GM12864 (cell line): ENCODE measurements at regions not wholly inside any gene's neighbourhood (a gene's known extent, or its start where the extent isn't known, plus 50 kb on each side); places are given as distances from the start of the nearest gene placed in this dataset.

Experiments used
- DNase-seq: peaks from one replicate; pipeline ENCODE4 v3.0.0-alpha.2; 2011; ENCODE audit warnings: low read depth
- H3K4me3 ChIP-seq: 2 replicates; pipeline ENCODE4 v1.5.1; 2011; ENCODE audit warnings: mild to moderate bottlenecking, low read depth, low read length, control low read depth
- CTCF ChIP-seq: IDR thresholded peaks from 2 replicates; pipeline ENCODE4 v1.5.1; 2011; ENCODE audit warnings: low read depth, mild to moderate bottlenecking, moderate library complexity, low read length, control low read depth, inconsistent platforms; ENCODE audit errors: missing control alignments

- TF ChIP-seq CTCF = no peak
- no peak for DNase-seq
- H3K4me3 ChIP-seq = no peak overlapping the region
Observed at GRCh38 chr5:93156566-93156965, 424.5 kb downstream of the NR2F1-AS1 start.

DNA sequence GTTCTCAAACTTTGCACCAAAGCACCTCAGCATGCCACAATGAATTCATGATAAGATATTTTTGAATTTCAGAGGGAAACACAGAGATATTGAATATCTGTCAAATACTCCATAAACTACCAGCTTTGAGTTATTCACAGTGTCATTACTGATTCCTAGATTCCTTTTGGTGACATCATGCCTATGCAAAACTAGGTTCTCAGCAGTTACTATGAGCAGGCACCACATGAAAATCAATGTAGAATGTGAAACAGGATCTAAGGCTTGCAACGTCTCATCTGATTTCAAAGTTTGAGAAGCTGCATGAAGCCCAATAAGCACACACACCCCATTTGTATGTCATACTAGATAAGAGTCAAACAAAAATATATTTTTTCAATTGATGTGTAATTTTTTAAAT, 426.5 kb downstream of the NR2F1-AS1 start:
- H3K4me3 ChIP-seq = no peak overlapping the region
- TF ChIP-seq CTCF = no peak
- no peak for DNase-seq

DNA sequence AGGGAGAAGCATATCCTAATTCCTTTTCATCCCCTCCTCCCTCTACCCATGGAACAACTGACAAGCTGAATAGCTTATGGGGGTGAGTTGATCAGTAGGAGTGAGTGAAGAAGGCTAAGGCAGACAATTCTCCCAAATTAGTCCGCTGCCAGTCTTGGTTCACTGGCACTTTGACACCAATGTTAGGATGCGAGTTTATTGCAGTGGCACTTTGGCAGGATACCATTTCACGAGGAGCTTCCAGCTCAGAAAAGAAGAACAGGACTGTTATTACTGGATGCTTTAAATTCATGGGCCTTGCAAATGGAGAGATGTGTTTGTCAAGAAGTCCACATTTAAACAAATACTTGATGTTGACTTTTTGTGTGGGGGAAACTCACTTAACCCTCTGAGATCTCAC, 427.6 kb downstream of the NR2F1-AS1 start:
- H3K4me3 ChIP-seq = no peak overlapping the region
- no peak for DNase-seq
- TF ChIP-seq CTCF = no peak

DNA sequence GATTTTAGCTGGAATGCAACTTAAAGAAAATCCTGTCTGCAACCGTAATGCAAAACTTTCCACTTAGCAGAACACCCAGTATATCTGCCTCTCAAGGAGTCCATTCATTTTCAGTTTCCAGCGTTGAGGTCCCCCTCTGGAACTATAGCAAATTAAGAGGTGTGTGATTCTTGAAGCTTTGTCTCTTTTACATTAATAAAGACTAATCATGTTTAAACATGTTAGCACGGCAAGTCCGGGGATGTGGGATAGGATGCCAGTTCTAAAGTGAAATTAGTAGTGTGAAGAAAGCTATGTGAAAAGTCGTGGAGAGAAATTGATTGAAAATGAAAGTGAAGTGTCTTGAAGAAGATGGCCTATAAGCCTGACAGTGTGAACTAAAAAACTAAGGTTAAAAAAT, 429.1 kb downstream of the NR2F1-AS1 start:
- TF ChIP-seq CTCF = no peak
- no peak for DNase-seq
- no peak overlapping the region for H3K4me3 ChIP-seq

DNA sequence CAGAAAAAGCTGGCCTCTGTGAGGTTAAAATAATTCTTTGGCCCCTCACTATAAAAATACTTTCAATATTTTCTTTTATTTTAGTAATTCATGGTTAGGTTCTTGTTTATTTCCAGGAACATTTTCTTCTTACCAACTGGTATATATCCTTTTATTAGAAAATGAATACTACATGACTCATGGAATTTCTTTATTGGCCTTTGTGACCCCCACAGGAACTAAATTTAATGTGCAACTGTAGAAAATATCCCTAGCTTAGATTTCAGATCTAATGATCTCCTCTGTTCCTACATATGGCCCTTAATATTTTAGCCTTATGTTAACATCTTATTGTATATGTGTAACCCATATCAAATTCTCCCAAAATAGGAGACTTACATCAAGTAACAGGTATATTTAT, 429.9 kb downstream of the NR2F1-AS1 start:
- DNase-seq = no peak
- no peak overlapping the region for H3K4me3 ChIP-seq
- TF ChIP-seq CTCF = no peak

DNA sequence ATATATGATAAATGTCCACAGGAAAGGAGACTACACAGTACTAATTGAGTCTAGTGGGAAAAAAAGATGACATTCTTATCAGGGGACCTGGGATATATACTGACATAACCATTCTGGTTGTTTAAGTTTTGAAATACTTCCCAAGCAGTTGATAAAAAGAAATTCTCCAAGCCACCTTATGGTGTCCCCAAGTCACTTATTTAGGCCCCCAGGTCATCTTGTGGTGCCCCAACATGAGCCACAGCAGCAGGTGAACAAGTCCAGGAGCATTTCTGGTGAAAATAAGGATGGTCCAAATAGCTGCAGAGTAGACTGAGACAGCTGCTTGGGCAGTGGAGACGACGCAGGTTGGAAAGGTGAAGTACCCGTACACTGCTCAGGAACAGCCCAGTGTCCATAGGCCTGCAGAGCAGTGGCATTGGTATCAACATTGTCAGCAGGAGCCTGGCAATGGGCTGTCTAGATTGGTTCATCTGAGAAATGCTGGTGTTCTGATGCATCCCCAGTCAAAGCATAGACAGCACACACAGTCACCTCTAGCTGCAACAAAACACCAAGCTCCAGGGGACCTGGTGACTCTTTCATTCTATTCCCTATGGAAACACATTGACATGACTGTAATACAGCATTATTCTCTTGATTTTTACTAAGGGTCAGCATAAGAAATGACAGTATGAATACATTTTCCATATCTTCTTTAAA, 430.6 kb downstream of the NR2F1-AS1 start:
- no peak overlapping the region for H3K4me3 ChIP-seq
- TF ChIP-seq CTCF = no peak
- no peak for DNase-seq

DNA sequence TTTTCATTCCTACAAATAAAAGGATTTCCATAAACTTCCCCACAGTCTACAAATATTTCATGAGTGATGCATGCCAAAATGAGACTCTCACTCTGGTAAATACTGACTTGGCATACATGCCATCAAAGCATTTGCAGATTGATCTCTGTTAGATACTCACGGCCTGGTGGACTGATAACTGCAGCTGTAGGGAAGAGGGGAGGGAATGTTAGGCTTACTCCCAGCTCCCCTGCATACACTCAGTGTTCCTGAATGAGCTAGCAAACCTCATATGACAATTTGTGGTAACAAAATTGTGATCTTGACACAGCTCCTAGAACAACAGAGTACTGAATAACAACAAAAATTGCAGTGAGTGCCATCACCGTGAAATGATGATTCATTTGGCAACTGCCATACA, 435.3 kb downstream of the NR2F1-AS1 start:
- H3K4me3 ChIP-seq = no peak overlapping the region
- DNase-seq = no peak
- no peak for TF ChIP-seq CTCF
